GM12874 (cell line): ENCODE measurements at regions not wholly inside any gene's neighbourhood (a gene's known extent, or its start where the extent isn't known, plus 50 kb on each side); places are given as distances from the start of the nearest gene placed in this dataset.

Experiments used
- TF ChIP-seq, protein P1 (sequence below): IDR thresholded peaks from 2 replicates; pipeline ENCODE4 v1.5.1; 2011; ENCODE audit warnings: low read depth, mild to moderate bottlenecking, control low read depth, low read length, moderate library complexity; ENCODE audit not compliant: insufficient read depth

DNA sequence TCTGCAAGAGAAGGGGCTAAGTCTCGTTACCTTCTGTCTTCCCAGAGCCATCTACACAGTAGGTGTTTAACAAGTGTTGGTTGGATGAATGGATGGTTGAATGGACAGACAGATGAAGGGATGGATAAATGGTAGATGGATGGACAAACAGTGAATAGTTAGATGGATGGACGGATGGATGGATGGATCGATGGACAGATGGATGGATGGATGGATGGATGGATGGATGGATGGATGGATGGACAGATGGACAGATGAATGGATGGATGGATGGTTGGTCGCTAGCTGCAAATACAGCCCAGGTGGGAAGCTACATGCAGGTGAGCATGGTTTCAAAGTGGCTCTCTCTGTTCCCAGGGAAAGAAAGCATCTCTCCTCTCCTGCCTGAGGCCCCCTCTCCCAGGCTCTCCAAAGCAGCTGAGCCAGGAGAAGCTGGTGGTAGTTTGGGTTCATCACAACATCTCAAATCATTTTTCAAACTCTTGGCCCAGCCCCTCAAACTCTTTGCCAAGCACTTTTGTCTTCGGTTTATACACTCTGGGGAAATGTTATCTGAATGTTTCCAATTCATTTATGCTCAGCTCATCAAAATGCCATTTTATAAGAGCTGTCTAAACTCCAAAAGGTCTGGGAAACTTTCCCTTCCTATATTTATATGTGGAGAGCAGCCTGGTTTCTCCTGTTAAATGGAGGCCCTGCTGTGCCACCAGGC, 192.7 kb downstream of the ANAPC1 start:
- TF ChIP-seq, protein P1, sequence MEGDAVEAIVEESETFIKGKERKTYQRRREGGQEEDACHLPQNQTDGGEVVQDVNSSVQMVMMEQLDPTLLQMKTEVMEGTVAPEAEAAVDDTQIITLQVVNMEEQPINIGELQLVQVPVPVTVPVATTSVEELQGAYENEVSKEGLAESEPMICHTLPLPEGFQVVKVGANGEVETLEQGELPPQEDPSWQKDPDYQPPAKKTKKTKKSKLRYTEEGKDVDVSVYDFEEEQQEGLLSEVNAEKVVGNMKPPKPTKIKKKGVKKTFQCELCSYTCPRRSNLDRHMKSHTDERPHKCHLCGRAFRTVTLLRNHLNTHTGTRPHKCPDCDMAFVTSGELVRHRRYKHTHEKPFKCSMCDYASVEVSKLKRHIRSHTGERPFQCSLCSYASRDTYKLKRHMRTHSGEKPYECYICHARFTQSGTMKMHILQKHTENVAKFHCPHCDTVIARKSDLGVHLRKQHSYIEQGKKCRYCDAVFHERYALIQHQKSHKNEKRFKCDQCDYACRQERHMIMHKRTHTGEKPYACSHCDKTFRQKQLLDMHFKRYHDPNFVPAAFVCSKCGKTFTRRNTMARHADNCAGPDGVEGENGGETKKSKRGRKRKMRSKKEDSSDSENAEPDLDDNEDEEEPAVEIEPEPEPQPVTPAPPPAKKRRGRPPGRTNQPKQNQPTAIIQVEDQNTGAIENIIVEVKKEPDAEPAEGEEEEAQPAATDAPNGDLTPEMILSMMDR: no peak

DNA sequence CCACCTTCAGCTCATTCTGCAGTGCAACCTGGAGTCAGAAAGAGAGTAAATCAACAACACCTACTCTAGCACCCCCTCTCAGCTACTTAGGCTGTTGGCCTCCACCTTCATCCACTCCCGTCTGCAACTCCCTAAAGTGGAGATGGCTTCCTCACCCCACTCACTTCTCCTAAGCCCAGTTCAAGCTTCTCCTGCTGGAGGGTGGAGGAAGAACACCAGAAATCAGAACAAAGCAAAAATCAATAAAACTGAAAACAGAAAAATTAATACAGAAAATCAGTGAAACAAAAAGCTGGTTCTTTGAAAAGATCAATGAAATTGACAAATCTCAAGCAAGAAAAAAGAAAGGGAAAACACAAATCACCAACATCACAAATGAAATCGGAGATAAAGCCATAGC, 191.7 kb downstream of the ANAPC1 start:
- TF ChIP-seq, protein P1: no peak

DNA sequence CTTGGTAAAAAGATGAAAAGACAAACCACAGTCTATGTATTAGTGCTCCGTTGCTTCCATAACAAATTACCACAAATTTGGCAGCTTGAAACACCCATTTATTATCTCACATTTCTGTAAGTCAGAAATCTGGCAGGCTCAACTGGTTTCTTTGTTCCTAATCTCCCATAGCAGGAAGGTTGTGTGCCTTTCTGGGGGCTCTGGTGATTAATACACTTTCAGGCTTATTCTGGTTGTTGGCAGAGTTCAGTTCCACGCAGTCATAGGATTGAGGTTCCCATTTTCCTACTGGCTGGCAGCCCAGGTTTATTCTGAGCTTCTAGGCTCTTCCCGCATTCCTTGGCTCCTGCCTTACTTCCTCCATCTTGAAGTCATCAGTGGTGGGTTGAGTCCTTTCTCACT, 189.3 kb downstream of the ANAPC1 start:
- TF ChIP-seq, protein P1: no peak

DNA sequence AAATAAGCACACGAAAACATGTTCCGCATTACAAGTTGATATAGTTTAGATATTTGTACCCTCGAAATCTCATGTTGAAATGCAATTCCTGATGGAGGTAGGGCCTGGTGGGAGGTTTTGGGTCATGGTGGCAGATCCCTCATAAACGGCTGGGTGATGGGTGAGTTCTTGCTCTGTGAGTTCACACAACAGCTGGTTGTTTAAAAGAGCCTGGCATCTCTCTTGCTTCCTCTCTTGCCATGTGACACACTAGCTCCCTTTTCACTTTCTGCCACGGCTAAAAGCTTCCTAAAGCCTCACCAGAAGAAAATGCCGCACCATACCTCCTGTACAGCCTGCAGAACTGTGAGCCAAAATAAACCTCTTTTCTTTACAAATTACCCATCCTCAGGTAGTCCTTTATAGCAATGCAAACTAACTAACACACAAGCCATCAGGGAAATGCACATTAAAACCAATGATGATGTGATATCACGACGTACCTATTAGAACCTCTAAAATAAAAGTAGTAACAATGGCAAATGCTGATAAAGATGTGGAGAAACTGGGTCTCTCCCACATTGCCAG, 188.5 kb downstream of the ANAPC1 start:
- TF ChIP-seq, protein P1: no peak

DNA sequence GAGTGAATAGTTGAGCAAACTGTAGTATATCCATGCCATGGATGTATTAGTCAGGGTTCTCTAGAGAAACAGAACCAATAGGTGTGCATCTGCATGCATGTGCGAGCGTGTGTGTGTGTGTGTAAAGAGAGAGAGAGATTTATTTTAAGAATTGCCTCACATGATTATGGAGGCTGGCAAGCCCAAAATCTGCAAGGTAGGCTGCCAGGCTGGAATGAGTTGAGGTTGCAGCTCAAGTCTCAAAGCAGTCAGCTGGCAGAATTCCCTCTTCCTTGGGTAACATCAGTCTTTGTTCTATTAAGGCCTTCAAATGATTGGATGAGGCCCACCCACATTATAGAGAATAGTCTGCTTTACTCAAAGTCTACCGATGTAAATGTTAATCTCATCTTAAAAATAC, 187.8 kb downstream of the ANAPC1 start:
- TF ChIP-seq, protein P1: no peak

DNA sequence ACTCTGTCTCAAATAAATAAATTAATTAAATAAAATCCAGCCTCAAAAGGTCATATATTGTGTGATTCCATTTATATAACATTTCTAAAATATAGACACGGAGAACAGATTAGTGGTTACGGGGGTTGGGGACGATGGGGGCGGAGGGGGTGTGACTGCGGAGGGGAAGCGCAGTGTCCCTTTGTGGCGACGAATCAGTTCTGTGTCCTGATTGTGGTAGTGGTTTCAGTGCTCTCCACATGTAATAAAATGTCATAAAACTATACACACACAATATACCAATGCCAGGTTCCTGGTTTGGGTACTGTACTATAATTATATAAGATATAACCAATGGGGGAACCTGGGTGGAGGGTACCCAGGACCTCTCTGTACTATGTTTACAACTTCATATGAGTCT, 186.4 kb downstream of the ANAPC1 start:
- TF ChIP-seq, protein P1: no peak

DNA sequence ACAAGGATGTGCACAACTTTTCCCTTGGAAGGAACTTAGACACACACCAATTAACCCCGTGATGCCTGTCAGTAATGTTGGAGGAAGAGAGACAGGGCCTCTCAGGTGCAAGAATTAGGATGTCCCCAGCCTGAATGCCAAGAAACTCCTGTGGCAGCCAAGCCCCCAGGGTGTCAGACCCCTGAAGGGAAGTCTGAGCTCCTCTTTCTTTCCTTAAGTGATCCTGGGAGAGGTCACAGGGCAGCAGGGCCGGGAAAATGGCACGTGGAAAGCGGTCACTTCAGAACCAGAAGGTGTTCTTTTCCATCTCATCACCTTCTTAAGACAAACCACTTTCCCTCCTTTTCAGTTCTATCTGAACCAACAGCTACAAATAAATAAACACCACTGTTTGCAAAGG, 185.9 kb downstream of the ANAPC1 start:
- TF ChIP-seq, protein P1: no peak
